HG02798 (cell line): ENCODE measurements at regions not wholly inside any gene's neighbourhood (a gene's known extent, or its start where the extent isn't known, plus 50 kb on each side); places are given as distances from the start of the nearest gene placed in this dataset.
"Not testable (repeated sequence)": the region's sequence is repeated elsewhere in the genome, so short reads cannot be mapped to it uniquely, and the experiment has no call there.

Source experiments
- ATAC-seq: cut with Tn5 transposase; IDR thresholded peaks from one replicate; pipeline ENCODE4 v1.9.1; 2021; ENCODE audit warnings: mild to moderate bottlenecking; ENCODE audit not compliant: unreplicated experiment, poor library complexity

- no peak for ATAC-seq
Observed at GRCh38 chr10:2895594-2896196, 171.7 kb upstream of the PFKP start.

GRCh38 chr10:2893991-2894390 lies 173.4 kb upstream of the PFKP start:
- no peak for ATAC-seq

- ATAC-seq = no peak
Observed at GRCh38 chr10:2893158-2893845, 174.0 kb upstream of the PFKP start.

GRCh38 chr10:2891770-2892124 lies 175.6 kb upstream of the PFKP start:
- ATAC-seq = no peak

DNA sequence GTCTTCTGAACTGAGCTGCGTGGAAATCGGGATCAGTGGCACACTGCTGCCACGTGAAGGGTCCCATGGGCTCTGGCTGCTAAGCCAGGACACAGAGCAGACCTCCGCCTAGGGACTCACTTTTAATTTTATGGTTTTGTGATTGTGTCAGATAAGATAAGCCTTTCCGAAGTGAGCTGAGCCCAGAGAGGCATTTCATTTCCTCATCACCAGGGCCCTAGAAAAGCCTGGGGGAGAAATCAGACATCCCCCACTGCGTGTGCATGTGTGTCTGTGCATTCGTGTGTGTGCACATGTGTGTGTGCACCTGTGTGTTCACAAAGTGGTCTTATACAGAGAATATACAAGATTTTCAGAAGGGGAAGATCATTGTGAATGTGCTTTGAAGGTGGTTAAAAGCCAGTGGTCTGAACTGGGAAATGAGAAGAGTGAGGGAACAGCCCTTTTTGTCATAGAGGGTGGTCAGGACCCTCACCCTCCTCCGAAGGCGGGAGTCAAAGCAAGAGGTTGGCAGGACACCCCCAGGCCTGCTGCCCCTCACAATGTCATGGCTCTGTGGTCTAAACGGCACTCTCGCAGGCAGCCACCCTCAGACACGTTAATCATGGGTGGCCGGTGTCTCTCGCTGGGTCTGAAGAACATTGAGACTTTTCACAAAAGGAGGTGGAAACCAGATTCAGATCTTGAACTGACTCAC lies 176.1 kb upstream of the PFKP start:
- no peak for ATAC-seq

GRCh38 chr10:2890093-2890492 lies 177.3 kb upstream of the PFKP start:
- ATAC-seq = no peak

- no peak for ATAC-seq
Observed at GRCh38 chr10:2888403-2889004, 178.8 kb upstream of the PFKP start.

DNA sequence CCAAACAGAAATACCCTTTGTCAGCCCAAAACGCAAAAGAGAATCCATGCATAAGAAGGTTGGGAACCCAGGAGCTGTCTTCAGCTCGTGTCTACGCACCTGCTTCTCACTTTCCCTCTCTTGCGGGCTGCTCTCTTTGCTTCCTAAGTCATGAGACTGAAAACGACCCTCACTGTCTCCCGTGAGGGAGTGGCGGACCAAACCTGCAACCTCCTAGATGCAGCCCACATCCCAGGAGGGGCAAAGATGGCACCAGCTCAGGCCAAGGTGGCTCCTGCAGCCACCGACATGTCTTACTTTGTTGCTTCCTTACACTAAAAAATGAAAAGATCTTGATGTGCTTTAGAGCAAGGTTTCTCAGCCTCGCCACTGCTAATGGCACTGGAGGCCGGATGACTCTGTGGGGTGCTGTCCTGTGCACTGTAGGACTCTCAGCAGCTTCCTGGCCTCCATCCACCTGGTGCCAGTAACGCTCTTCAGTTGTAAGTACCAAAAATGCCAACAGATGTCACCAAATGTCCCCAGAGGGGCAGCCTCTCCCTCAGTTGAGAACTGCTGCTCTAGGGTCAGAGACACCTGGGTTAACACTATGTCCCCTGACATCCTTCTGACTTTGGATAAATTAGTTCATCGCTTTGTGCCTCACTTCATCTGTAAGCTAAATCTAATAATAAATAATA lies 179.8 kb upstream of the PFKP start:
- no peak for ATAC-seq

DNA sequence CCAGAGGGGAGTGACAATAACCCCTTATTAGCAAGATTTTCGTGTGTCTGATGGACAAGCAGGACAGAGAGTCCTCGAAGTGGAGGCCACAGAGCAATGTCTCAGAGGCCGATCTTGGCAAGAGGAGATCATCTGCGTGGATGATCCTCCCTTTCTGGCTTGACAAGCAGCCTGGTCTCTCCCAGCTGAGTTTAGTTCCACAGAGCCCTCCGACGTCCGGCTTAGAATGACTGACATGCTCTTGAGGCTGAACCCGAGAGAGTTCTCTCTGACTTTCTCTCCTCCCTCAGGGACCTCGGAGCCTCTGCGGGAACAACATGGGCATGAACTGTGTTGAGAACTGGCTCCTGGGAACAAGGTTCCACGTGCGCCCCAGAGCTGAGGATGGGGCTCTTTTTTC lies 180.7 kb upstream of the PFKP start:
- no peak for ATAC-seq

- ATAC-seq = no peak
Observed at GRCh38 chr10:2885288-2886278, 181.8 kb upstream of the PFKP start.

DNA sequence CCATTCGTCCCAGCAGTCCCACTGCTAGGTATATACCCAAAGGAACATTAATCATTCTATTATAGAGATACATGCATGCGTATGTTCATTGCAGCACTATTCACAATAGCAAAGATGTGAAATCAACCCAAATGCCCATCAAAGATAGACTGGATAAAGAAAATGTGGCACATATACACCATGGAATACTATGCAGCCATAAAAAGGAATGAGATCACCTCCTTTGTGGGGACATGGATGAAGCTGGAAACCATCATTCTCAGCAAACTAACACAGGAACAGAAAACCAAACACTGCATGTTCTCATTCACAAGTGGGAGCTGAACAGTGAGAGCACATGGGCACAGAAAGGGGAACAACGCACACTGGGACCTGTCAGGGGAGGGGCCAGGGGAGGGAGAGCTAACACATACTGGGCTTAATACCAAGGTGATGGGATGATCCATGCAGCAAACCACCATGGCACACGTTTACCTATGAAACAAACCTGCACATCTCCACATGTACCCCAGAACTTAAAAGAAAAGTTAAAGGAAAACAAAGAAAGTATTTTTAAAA lies 183.3 kb upstream of the PFKP start:
- ATAC-seq = not testable (repeated sequence)

DNA sequence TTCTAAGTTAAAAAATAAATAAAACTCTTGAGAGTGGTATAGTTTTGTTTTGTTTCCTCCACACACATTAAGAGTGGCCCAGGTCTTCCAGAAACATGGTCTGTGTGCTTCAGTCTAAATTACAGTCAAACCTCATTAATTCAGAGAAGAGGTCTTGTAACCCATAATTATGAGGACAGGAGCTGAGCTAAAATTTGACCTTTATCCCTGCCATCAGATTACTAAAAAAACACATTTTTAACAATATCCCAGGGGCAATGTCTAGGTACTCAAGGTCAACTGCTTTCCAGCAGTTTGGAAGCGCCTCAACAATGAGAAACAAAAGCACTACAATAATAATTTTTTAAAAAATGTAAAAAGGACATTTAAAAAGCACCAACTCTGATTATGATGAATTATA lies 184.1 kb upstream of the PFKP start:
- no peak for ATAC-seq

GRCh38 chr10:2882628-2883027 lies 184.7 kb upstream of the PFKP start:
- ATAC-seq = no peak

- ATAC-seq = no peak
Observed at GRCh38 chr10:2881720-2882620, 185.4 kb upstream of the PFKP start.

GRCh38 chr10:2880050-2880449 lies 187.3 kb upstream of the PFKP start:
- not testable (repeated sequence) for ATAC-seq

DNA sequence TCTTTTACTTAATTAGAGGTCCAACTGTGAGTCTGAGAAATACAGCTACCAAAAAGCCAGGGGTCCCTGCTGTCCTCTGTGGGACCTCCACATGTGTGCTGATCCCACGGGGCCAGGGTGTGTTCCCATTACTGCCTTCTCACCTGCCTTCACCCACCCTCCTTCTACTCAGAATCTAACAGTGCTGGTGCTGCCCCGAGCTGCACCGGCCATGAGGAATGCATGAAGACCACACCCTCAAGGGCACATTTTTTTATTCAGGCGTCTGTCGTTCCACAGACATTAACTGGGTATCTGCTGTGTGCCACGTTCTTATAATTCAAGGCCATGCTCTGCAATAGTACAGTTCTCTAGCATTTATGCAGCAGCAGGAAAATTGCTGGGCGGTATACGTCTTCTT lies 188.5 kb upstream of the PFKP start:
- no peak for ATAC-seq

- ATAC-seq = no peak
Observed at GRCh38 chr10:2876032-2876431, 191.3 kb upstream of the PFKP start.

- no peak for ATAC-seq
Observed at GRCh38 chr10:2874963-2875362, 192.4 kb upstream of the PFKP start.
